Pons (tissue), 1 donor: ENCODE measurements at regions not wholly inside any gene's neighbourhood (a gene's known extent, or its start where the extent isn't known, plus 50 kb on each side); places are given as distances from the start of the nearest gene placed in this dataset.
A peak's percentile ranks its signal among the peaks of the same experiment; 100 is the strongest.

Experiments used
- DNase-seq: peaks from one replicate; pipeline ENCODE4 v3.0.0-alpha.2; 2016; ENCODE audit warnings: low spot score

- DNase-seq: no peak
Observed at GRCh38 chr3:11917051-11917450, 70.4 kb upstream of the TAMM41 start.

- DNase-seq: no peak
Observed at GRCh38 chr3:11919390-11919789, 72.7 kb upstream of the TAMM41 start.

GRCh38 chr3:11924518-11924917 lies 77.8 kb upstream of the TAMM41 start:
- DNase-seq: no peak

- no peak for DNase-seq
Observed at GRCh38 chr3:11928381-11928780, 75.8 kb upstream of the SYN2 start.

GRCh38 chr3:11929531-11929930 lies 74.7 kb upstream of the SYN2 start:
- DNase-seq: no peak

GRCh38 chr3:11930084-11930483 lies 74.1 kb upstream of the SYN2 start:
- DNase-seq: no peak

- no peak for DNase-seq
Observed at GRCh38 chr3:11932636-11933035, 71.6 kb upstream of the SYN2 start.

GRCh38 chr3:11933529-11933928 lies 70.7 kb upstream of the SYN2 start:
- no peak for DNase-seq

- DNase-seq: peak; percentile 45
Observed at GRCh38 chr3:11944052-11944673, 60.0 kb upstream of the SYN2 start.

- DNase-seq: no peak
Observed at GRCh38 chr3:11948331-11948730, 55.9 kb upstream of the SYN2 start.

GRCh38 chr3:11948866-11949265 lies 55.3 kb upstream of the SYN2 start:
- DNase-seq: no peak

- no peak for DNase-seq
Observed at GRCh38 chr3:11949351-11949750, 54.8 kb upstream of the SYN2 start.

GRCh38 chr3:11950576-11950975 lies 53.6 kb upstream of the SYN2 start:
- no peak for DNase-seq

- DNase-seq: no peak
Observed at GRCh38 chr3:11953350-11953749, 50.8 kb upstream of the SYN2 start.

- peak; percentile 51 for DNase-seq
Observed at GRCh38 chr3:11953778-11954177, 50.4 kb upstream of the SYN2 start.

GRCh38 chr3:11954312-11954934 lies 49.8 kb upstream of the SYN2 start:
- no peak for DNase-seq
